Fibroblast of lung (primary cell): ENCODE measurements at regions not wholly inside any gene's neighbourhood (a gene's known extent, or its start where the extent isn't known, plus 50 kb on each side); places are given as distances from the start of the nearest gene placed in this dataset.

Source experiments
- EZH2 ChIP-seq: IDR thresholded peaks from 2 replicates; pipeline ENCODE4 v1.5.1; 2012; ENCODE audit warnings: low read length, control low read depth, mild to moderate bottlenecking; ENCODE audit errors: missing control alignments
- TF ChIP-seq, protein P1 (sequence below), 2 donors: IDR thresholded peaks in 1 of 2; conservative IDR thresholded peaks in 1 of 2; 1 replicate in 1 of 2; 2 replicates in 1 of 2; pipeline ENCODE4 v1.5.1; 2011 to 2012; ENCODE audit warnings: low read length in 2 of 2, control low read depth in 1 of 2, inconsistent platforms in 1 of 2, low read depth in 1 of 2, mild to moderate bottlenecking in 1 of 2

DNA sequence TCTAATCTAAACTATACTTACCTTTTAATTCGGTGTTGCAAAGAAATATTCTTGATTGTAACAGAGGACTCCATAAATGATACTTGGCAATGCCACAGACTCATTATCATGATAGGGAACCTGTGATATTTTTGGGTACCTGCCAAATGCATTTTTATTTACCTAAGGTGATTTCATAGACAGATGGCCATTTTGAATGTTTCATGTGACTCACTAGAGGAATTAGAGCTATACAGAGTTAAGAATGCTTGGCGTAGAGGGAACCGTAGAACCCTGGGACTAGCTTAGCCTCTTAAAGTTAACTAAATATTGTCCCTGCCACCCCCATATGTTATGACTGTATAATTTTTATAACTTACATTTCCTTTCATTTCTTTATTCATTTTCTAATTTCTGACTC lies 136.1 kb downstream of the DISP1 start:
- TF ChIP-seq, protein P1, sequence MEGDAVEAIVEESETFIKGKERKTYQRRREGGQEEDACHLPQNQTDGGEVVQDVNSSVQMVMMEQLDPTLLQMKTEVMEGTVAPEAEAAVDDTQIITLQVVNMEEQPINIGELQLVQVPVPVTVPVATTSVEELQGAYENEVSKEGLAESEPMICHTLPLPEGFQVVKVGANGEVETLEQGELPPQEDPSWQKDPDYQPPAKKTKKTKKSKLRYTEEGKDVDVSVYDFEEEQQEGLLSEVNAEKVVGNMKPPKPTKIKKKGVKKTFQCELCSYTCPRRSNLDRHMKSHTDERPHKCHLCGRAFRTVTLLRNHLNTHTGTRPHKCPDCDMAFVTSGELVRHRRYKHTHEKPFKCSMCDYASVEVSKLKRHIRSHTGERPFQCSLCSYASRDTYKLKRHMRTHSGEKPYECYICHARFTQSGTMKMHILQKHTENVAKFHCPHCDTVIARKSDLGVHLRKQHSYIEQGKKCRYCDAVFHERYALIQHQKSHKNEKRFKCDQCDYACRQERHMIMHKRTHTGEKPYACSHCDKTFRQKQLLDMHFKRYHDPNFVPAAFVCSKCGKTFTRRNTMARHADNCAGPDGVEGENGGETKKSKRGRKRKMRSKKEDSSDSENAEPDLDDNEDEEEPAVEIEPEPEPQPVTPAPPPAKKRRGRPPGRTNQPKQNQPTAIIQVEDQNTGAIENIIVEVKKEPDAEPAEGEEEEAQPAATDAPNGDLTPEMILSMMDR (conservative IDR thresholded peaks at IDR 0.05 in 1 of 2, IDR thresholded peaks at IDR 0.05 in 1 of 2; ENCODE audit: low read depth in 1 of 2, low read length in 2 of 2) = no peak
- no peak for TF ChIP-seq EZH2
